Activated naive CD8-positive, alpha-beta T cell (primary cell): ENCODE measurements at regions not wholly inside any gene's neighbourhood (a gene's known extent, or its start where the extent isn't known, plus 50 kb on each side); places are given as distances from the start of the nearest gene placed in this dataset.

Experiments used
- H3K27ac Mint-ChIP-seq: one replicate; pipeline ENCODE4 v1.8.0; 2021; ENCODE audit warnings: mixed read lengths
- H3K27me3 Mint-ChIP-seq: one replicate; pipeline ENCODE4 v1.8.0; 2021; ENCODE audit warnings: mixed read lengths
- H3K36me3 Mint-ChIP-seq: one replicate; pipeline ENCODE4 v1.8.0; 2021; ENCODE audit warnings: mixed read lengths
- H3K4me1 Mint-ChIP-seq: one replicate; pipeline ENCODE4 v1.8.0; 2021; ENCODE audit warnings: low read depth, mixed read lengths
- H3K4me3 Mint-ChIP-seq: one replicate; pipeline ENCODE4 v1.8.0; 2021; ENCODE audit warnings: mild to moderate bottlenecking, mixed read lengths
- H3K9me3 Mint-ChIP-seq: one replicate; pipeline ENCODE4 v1.8.0; 2021; ENCODE audit warnings: low read depth, mixed read lengths

GRCh38 chr11:95699631-95700470, 89.7 kb downstream of the FAM76B start:
- Mint-ChIP-seq H3K27me3 (no peaks in the 10 kb centered on the region), H3K27ac (peak overlapping the region; percentile 100), H3K4me3 (peak overlapping the region; percentile 83), H3K36me3 (peaks cover 8% of the 10 kb centered on the region), H3K9me3 (no peaks in the 10 kb centered on the region), H3K4me1 (peaks cover 55% of the 10 kb centered on the region)

GRCh38 chr11:95698676-95699557, 90.7 kb downstream of the FAM76B start:
- peaks cover 11% of the 10 kb centered on the region for H3K36me3 Mint-ChIP-seq
- H3K4me3 Mint-ChIP-seq, result peak overlapping the region; percentile 83
- H3K9me3 Mint-ChIP-seq, result peaks cover 3% of the 10 kb centered on the region
- H3K27ac Mint-ChIP-seq, result peak overlapping the region; percentile 100
- peaks cover 55% of the 10 kb centered on the region for H3K4me1 Mint-ChIP-seq
- no peaks in the 10 kb centered on the region for H3K27me3 Mint-ChIP-seq

DNA sequence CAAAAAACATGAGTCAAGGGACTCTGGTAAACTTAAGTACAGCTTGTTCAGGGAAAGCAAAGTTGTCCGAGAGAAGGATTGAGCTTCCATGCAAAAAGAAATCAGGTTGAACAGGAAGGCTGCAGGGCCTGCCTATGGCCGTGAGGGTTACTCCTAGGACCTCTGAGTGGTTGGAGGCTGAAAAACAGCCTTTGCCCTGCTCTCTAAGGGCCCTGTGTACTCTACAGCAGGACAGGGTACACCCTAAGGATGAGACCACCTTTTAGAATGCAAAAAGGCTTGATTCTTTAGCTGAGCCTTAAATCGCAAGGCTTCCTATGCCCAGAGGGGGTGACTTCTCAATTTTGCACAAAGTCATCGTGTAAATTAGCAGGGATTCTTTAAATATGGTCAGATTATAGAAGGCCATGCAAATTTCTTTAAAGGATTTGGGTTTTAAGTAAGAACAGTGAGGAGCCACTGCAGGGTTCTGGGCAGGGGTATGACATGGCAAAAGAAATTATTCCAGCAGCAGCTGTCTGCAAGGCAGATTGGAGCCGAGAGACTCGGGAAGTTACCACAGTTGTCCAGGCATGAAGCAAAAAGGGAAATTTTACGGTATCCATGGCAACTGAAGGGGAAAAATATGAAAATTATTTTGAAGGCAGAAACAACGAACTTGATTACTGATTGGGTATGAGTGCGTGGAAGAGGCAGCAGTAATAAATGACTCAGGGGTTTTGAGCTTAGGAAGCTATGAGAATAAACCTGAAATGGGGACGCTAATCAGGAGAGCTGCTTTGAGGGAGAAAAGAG, 91.8 kb downstream of the FAM76B start:
- Mint-ChIP-seq H3K4me3 (peak overlapping the region; percentile 83), H3K27me3 (no peaks in the 10 kb centered on the region), H3K36me3 (peaks cover 11% of the 10 kb centered on the region), H3K4me1 (peaks cover 55% of the 10 kb centered on the region), H3K27ac (peak overlapping the region; percentile 100), H3K9me3 (peaks cover 6% of the 10 kb centered on the region)

DNA sequence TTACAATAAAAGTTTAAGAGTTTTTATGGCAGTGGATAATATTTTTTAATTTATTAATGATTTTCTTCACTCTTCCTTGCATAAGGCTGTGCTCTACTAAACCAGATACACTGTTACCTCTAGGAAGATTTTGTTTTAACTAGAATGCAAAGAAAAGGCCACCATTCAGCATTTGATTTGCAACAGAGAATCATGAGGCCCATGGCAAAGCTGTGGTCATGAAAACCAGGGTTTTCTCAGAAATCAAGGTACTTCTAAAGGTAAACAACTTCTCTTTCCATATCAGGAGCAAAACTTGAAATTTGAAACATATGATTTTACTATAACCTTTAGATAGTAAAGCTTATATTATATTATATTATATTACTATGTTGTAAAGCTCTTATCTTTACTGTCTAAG, 94.4 kb downstream of the FAM76B start:
- Mint-ChIP-seq H3K9me3 (peaks cover 6% of the 10 kb centered on the region), H3K27me3 (no peaks in the 10 kb centered on the region), H3K4me3 (no peak overlapping the region), H3K4me1 (peaks cover 39% of the 10 kb centered on the region), H3K36me3 (peaks cover 11% of the 10 kb centered on the region), H3K27ac (no peak overlapping the region)

GRCh38 chr11:95693298-95693697, 96.3 kb downstream of the FAM76B start:
- no peak overlapping the region for H3K4me3 Mint-ChIP-seq
- peaks cover 6% of the 10 kb centered on the region for H3K9me3 Mint-ChIP-seq
- peaks cover 21% of the 10 kb centered on the region for H3K4me1 Mint-ChIP-seq
- H3K27ac Mint-ChIP-seq, result no peak overlapping the region
- no peaks in the 10 kb centered on the region for H3K27me3 Mint-ChIP-seq
- peaks cover 11% of the 10 kb centered on the region for H3K36me3 Mint-ChIP-seq

DNA sequence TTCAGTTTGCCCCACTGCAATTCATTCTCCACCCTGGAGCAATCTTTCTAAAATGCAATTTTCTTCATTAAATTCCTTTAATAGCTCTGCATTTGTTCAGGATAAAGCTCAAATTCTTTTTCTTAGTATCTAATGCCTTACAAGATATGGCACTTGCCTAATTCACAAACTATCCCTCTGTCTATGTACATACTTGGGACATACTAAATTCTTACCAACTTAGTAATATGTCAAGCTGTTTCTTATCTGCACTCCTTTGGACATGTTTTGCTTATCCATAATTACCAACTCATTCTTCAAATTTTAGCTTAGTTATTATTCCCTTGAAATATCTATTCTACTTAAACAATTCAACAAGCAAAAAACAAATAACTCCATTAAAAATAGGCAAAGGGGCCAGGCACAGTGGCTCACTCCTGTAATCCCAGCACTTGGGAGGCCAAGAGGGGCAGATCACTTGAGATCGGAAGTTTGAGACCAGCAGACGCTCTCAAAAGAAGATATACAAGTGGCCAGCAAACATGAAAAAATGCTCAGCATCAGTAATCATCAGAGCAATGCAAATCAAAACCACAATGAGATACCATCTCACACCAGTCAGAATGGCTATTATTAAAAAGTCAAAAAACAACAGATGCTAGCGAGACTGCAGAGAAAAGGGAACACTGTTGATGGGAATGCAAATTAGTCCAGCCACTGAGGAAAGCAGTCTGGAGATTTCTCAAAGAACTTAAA, 96.9 kb downstream of the FAM76B start:
- Mint-ChIP-seq H3K27me3 (no peaks in the 10 kb centered on the region), H3K27ac (no peak overlapping the region), H3K9me3 (peaks cover 6% of the 10 kb centered on the region), H3K36me3 (peaks cover 11% of the 10 kb centered on the region), H3K4me3 (no peak overlapping the region), H3K4me1 (peaks cover 14% of the 10 kb centered on the region)

- H3K4me3 Mint-ChIP-seq, result no peak overlapping the region
- H3K27ac Mint-ChIP-seq, result no peak overlapping the region
- H3K9me3 Mint-ChIP-seq, result peaks cover 6% of the 10 kb centered on the region
- H3K4me1 Mint-ChIP-seq, result peaks cover 19% of the 10 kb centered on the region
- H3K36me3 Mint-ChIP-seq, result peaks cover 3% of the 10 kb centered on the region
- no peaks in the 10 kb centered on the region for H3K27me3 Mint-ChIP-seq
These were observed 99.5 kb downstream of the FAM76B start for GRCh38 chr11:95690100-95690499.

GRCh38 chr11:95688501-95689222, 100.9 kb downstream of the FAM76B start:
- peaks cover 33% of the 10 kb centered on the region for H3K4me1 Mint-ChIP-seq
- peaks cover under 1% of the 10 kb centered on the region for H3K9me3 Mint-ChIP-seq
- H3K27me3 Mint-ChIP-seq, result no peaks in the 10 kb centered on the region
- H3K27ac Mint-ChIP-seq, result no peak overlapping the region
- H3K4me3 Mint-ChIP-seq, result no peak overlapping the region
- peaks cover 5% of the 10 kb centered on the region for H3K36me3 Mint-ChIP-seq

- Mint-ChIP-seq H3K27ac (no peak overlapping the region), H3K36me3 (peaks cover 5% of the 10 kb centered on the region), H3K27me3 (no peaks in the 10 kb centered on the region), H3K4me1 (peaks cover 40% of the 10 kb centered on the region), H3K9me3 (no peaks in the 10 kb centered on the region), H3K4me3 (no peak overlapping the region)
These were observed 101.6 kb downstream of the FAM76B start for GRCh38 chr11:95688015-95688414.

DNA sequence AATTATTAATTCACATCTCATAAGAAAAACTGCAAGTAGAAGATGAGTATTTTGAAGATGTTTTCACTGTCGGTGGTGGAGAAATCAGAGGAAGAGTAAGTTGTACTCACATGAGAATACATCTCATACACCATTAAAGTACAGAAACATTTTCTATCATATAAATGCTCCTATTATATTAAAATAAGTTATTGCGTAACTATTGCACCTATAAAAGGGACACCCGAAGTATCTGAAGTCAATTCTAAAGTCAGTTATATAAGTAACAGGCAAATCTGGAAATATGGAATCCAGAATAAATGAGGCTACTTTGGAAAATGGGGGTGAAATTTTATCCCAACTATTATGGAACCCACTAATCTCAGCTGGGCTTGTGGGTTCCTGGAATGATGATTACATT, 103.3 kb downstream of the FAM76B start:
- Mint-ChIP-seq H3K4me3 (no peak overlapping the region), H3K36me3 (peaks cover 8% of the 10 kb centered on the region), H3K27ac (peak overlapping the region; percentile 43), H3K27me3 (no peaks in the 10 kb centered on the region), H3K4me1 (peaks cover 57% of the 10 kb centered on the region), H3K9me3 (no peaks in the 10 kb centered on the region)

GRCh38 chr11:95684701-95685100, 104.9 kb downstream of the FAM76B start:
- H3K4me3 Mint-ChIP-seq, result peak overlapping the region; percentile 62
- no peaks in the 10 kb centered on the region for H3K27me3 Mint-ChIP-seq
- peak overlapping the region; percentile 93 for H3K27ac Mint-ChIP-seq
- no peaks in the 10 kb centered on the region for H3K9me3 Mint-ChIP-seq
- peaks cover 8% of the 10 kb centered on the region for H3K36me3 Mint-ChIP-seq
- H3K4me1 Mint-ChIP-seq, result peaks cover 73% of the 10 kb centered on the region

DNA sequence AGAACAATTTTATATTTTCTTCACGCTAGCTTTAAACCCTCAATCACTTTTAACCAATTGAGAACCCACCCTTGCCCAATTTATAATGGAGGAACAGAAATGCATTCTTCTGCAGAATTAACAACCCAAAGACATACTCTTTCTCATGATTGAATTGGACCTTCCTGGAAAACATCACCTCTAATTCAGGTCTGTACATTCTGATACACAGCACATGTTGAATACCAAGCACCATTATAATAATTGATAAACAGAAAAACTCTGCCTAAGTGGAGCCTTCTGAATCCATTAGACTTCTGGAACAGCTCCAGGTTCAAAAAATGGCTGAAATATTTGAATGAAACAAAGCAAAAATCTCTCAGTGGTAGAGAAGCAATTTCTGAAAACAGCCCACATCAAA, 105.4 kb downstream of the FAM76B start:
- Mint-ChIP-seq H3K36me3 (peaks cover 8% of the 10 kb centered on the region), H3K9me3 (no peaks in the 10 kb centered on the region), H3K27me3 (no peaks in the 10 kb centered on the region), H3K4me1 (peaks cover 78% of the 10 kb centered on the region), H3K4me3 (peak overlapping the region; percentile 62), H3K27ac (peak overlapping the region; percentile 93)

DNA sequence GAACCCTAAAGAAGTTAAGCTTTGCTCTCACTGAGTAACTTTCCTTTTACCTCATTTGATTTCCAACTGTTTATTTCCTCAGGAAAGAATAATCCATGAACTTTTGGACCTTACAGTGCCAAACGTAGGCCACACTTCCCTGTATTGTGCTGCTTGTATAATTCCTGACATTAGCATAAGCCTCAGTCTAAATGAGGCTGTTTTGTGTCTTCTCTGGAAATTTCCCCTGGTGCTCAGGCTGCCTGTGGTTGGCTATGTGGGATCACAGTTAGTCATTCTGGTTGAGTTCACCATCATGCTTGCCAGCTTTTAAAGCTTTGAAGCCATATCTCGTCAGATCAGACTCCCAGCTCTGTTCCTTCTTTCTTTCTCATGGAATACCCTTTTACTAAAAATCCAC, 107.0 kb downstream of the FAM76B start:
- Mint-ChIP-seq H3K4me1 (peaks cover 87% of the 10 kb centered on the region), H3K4me3 (peak overlapping the region; percentile 75), H3K36me3 (peaks cover 8% of the 10 kb centered on the region), H3K9me3 (no peaks in the 10 kb centered on the region), H3K27ac (peak overlapping the region; percentile 94), H3K27me3 (no peaks in the 10 kb centered on the region)
